Endothelial cell of hepatic sinusoid (primary cell): ENCODE measurements at regions not wholly inside any gene's neighbourhood (a gene's known extent, or its start where the extent isn't known, plus 50 kb on each side); places are given as distances from the start of the nearest gene placed in this dataset.

Source experiments
- in situ Hi-C: cut with HindIII; loops from 2 replicates; pipeline ENCODE4 v1.10.0; 2017; ENCODE audit warnings: low sequenced_read_pairs

DNA sequence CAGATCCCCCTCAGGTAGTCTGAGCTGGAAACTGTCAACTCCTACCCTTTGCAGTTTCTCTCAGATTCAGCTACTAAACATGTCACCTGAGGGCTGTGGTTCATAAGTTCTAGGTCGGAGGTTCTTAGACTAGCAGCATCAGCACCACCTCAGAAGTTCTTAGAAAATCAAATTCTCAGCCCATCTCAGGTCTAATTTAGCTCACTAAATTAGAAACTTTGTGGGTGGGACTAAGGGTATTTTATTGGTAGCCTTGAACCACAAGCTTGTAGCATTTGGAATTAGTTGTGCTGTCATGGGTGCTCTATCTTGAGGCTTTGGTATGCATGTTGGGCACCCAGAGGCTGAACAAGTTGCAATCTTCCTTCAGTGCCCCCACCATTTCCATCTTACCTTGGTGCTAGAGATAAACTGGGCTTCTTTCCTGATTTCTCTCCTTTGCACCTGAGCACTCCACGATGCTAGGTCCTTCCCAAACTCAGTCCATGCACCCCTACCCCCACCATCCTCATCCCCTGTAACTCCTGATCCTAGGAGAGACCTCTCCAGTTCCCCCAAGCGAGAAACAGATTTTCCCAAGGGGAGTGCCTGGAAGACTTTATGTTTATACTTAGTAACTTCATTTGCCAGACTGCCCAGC lies 54.2 kb downstream of the S1PR1 start:
- in situ Hi-C loops: no loop called here

DNA sequence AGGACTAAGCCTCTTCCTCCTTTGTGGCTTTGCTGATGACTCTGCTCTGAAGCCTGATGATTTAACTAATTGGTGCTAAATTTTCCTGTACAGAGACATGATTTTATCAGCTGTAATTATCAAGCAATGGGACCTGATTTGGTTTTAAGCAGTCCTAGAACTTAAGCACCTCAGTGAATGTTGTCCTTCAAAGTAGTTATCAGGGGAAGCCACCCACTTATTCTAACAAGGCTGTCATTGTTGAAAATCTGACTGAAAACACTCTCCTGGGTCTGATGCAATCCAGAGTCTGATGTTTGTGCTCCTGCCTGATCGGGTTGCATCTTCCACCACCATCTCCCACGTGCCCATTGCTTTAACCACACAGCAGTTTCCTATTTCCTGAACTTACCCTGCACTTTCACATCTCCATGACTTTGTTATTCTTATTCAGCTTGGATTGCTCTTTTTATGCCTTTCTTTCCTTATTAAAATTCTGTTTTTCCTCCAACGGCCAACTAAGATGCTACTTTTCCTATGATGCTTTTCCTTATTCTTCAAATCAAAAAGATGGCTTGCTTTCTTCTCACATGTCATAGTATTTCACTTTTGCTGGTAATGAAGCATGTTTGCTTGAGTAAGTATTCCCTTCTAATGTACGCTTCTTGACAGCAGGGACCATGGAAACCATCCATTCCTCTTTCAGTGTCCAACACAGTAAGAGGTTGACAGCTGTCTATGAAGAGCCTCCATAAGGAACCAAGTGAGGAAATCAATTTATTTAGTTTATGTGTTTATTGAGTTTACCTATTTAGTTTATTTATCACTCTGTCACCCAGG lies 55.0 kb downstream of the S1PR1 start:
- in situ Hi-C loops: no loop called here

DNA sequence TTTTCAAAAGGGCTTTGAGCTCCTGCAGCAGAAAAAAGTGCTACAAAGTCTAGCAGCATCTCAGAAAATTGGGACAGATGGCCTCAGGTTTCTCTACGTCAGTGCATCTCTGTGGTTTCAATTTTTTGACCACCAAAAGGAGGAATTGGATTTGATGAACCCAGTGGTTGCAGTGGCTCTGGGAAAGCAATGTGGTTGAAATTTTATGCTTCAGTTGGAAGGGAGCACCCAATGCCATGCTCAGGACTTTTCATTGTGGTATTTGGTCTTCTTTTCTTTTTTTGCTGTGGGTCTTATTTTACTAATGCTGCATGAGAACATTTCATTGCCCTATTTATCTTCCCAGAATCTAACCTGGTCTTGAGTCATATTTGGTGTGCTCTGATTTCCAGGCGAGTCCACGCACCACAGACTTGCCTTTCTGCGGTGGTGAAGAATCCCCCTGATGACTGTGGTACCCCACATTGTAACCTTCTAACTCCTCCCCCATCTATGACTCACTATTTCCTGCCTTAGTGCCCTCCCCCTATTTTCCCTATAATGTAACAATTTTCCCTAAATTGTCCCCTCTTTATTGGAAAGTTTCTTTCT lies 56.7 kb downstream of the S1PR1 start:
- in situ Hi-C loops: no loop called here

DNA sequence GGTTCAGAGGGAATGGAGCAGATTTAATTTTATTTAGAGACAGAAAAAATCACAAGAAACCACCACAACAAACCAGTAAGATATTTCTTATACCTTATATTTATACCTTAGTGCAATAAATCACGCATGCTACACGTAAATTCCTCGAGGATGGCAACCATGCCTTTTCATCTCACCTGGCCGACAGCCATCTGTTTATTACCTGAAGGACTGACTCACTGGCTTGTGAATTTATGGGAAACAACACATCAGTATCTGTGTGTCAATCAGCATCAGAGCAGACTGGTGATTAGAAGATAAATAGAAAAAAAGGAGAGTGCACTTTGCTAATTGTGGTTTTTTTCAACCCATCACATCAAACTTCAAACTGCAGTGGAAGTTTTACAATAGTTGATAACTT lies 58.4 kb downstream of the S1PR1 start:
- in situ Hi-C loops: no loop called here

DNA sequence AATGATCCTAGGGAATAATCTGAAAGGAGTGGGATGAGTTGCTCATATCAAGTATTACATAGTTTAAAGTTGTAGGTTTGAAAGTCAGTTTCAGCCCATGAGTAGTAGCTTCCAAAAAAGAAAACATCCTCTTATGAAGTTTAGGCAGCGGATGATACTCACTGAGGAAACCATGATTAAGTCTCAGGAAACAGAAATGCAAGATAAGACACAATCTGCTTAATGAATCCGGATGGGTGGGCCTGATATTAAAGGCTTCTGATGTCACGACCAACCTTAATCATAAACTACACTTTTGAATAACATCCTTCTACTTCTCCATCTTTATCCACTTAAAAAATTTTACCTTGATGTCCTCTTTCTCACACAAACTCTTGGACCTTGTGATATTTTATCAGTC lies 61.8 kb downstream of the S1PR1 start:
- in situ Hi-C loops: no loop called here

DNA sequence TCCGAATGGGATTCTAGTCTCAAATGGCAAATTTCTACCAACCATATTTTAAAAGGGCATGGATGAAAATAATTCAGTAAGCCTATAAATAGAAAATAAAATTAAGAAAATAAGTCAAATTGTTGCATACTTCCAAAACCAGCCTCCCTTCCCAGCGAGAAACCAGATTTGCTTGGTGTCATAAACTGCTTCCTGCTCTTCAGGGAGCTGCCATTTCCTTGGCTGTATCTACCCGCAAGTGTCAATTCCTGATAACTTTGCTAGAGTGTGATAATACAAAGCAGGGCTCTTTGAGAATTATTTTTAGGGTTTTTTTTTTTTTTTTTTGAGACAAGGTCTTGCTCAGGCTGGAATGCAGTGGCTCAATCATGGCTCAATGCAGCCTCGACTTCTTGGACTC lies 62.3 kb downstream of the S1PR1 start:
- in situ Hi-C loops: no loop called here

DNA sequence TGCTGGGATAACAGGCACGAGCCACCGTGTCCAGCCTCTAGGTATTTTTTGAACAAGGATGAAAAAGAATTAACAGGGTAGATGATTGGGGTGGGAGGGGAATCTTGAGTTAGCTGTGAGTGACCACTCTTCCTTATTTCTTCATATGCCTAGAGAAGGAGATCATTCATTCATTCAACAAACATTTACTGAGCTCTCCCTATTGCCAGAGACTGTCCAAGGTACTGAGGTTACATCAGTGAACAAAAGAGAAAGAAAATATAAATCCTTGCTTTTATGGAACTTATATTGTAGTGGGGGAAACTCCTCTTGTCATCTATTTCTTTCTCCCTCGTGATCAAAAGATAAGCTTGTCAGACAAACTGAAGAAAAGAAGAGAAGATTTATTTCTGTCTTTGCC lies 62.9 kb downstream of the S1PR1 start:
- in situ Hi-C loops: loop anchor here (5.0 kb wide), 2 partner anchors 52 to 68 kb away; no protein-coding TSS in a partner anchor

DNA sequence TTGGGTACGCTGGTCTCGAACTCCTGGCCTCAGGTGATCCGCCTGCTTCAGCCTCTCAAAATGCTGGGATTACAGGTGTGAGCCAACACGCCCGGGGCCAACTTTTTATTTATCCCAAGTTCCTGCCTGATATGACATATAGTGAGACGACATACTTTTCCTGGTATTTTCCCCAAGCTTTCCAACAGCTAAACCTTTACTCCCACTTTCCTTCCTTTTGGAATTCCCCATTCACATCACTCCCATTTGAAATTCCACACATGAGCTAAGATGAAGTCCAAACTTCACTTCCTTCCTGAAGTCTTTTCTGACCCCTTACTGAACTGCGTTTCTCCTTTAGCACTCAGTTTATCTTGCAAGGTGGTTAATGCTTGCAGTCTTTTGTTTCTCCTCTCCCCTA lies 64.1 kb downstream of the S1PR1 start:
- in situ Hi-C loops: loop anchor here (5.0 kb wide), 2 partner anchors 54 to 66 kb away; no protein-coding TSS in a partner anchor

DNA sequence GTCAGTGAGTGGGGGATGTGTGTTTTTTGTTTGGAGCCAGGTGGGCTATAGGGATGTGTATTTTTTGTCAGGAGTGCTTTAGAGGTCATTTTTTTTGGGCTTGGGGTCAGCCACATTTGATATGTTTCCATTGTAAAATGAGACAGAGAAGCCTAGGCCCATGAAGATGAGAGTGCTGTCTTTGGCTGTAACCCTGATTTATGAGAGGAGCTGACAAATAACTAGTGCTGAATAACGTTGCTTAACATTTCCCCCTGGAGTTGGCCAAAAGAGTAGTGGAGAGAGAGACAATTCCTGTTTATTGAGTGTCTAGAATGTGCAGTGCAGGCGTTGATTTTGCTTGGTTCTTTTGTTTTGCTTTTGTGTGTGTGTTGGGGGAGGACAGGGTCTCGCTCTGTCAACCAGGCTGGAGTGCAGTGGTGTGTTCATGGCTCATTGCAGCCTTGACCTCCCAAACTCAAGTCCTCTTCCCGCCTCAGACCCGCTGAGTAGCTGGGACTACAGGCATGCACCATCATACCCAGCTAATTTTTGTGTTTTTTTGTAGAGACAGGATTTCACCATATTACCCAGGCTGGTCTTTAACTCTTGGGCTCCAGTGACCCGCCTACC lies 64.7 kb downstream of the S1PR1 start:
- in situ Hi-C loops: loop anchor here (5.0 kb wide), 2 partner anchors 54 to 66 kb away; no protein-coding TSS in a partner anchor

DNA sequence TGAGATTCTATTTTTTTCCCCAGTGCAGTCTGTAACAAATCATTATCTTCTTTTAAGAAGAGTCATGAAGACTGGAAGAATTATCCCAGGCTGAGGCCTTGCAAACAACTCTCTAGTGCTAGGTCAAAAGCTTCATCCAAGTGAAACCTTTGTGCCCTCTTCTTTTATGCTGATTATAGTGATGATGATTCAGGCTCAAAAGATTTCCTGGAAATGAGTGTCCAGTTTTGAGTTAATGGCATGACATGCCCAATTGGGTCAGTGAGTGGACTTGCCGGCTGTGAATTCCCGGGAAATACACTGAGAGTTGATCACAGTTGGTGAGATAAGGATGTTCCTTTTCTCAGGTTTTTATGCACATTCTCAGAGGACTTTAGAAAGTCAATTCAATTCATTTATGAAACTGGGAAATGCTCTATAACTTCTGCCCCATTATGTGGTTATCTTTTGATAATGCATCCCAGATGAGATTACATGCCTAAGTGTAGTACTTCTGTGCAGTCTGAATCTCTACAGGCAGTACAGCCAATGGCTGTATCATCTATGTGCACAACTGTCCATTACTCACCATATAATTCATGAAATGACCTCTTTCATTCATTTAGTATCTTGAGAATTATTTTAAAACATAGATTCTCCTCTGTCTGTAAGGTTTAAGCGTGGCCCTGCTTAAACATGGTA lies 66.2 kb downstream of the S1PR1 start:
- in situ Hi-C loops: loop anchor here (5.0 kb wide), 2 partner anchors 56 to 64 kb away; no protein-coding TSS in a partner anchor

DNA sequence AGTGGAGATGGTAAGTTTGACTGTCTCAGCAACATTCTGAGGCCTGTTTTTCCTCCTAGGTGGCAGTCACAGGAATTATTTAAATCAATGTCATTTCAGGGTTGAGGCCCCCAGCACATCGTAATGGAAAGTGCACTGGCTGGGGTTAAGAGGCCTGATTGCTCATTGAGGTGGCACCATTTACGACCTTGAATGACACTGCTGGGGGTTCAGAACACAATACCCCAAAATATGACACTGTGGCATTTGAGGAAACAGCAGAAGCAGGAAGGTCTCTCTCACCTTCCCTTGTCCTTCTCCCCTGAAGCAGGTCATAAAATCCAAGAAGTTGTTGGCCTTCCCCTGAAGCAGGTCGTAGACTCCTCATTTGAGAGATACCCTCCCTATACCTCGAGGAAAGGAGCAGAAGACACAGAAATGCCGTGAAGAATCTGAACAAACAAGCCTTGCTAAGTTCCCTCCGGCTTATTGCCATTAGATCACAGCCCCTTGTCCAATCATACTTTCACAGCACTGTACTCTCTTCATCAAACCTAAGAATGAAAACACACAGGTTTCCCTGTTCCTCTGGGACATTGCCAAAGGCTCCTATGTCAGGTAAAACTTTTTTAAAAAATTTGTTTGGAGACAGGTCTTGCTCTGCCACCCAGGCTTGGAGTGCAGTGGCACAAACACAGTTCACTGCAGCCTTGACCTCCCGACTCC lies 71.3 kb downstream of the S1PR1 start:
- in situ Hi-C loops: no loop called here

DNA sequence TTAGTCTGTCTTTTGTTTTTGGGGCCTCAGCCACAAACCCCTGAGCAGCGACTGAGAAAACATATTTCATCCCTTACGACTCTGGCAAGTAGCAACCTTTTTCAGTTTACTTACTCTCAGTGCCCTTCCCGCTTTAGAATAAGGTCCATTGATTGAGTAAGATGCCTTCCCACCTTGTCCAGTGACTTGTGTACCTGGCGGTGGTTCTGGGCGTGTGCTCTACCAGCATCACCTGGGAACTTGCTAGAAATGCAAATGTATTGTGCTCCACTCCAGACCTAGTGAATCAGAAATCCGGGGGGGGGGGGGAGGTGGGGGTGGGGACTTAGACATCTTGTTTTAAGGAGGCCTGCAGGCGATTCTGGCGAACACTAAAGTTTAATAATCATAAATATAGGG lies 72.1 kb downstream of the S1PR1 start:
- in situ Hi-C loops: no loop called here

DNA sequence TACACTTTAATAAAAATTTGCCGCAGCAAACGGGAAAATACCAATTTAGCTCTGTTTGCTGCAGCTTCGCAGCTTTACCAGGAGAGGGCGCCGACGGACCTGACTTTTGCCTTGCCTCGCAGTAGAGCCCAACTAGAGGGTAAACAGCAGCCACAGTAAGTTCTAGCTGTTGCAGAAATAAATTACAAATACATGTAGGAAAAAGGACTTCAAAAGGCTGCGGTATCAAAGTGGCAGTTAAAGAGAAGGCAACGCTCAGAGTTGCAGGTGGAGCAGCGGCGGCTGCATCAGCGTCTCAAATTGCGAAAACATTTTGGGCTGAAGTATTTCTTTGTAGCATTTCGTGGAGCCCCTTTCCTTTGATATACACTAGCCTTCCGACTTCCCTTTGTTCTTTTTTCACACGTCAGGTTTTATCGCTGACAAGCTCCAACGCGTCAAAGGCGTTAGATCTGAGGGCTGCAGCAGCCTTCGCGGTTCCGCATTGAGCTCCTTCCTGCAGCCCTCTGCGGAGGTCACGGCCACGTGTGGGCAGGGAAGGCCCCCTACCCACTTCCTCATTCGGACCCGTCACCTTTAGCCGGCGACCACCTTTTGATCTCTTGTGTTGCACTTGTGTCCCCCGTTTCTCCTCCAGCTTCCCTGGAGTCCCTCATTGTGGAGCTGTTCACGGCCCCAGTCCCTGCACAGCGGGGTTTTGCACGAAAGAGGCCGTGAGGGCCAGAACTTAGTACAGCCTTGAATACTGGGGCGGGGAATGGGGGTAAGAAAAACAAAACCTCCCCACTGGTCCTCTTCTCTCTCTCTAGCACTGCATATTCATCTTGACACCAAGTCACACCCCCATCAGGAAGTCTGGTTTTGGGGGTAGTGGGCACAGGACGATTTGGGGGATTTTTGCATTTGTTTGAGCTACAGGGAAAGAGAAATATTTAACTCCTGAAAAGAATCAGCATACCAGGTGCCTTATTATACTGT lies 72.8 kb downstream of the S1PR1 start:
- in situ Hi-C loops: no loop called here

DNA sequence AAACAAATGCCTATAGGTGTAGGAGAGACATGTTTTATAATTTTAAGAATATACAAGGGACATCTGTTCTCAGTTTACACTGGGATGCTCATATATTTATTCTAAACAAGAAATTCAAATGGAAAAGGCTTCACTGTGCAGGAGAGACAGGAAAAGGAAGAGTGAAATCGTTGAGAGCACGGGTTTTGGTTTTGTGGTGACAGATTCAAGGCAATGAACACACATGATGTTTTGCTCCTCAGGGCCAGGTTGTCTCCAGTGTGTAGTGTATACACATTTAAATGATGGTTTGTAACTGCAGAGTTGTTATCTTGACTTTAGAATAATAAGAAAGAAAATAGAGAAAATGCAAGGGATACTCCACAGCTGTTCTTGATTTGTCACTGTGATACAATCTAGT lies 73.7 kb downstream of the S1PR1 start:
- in situ Hi-C loops: no loop called here

DNA sequence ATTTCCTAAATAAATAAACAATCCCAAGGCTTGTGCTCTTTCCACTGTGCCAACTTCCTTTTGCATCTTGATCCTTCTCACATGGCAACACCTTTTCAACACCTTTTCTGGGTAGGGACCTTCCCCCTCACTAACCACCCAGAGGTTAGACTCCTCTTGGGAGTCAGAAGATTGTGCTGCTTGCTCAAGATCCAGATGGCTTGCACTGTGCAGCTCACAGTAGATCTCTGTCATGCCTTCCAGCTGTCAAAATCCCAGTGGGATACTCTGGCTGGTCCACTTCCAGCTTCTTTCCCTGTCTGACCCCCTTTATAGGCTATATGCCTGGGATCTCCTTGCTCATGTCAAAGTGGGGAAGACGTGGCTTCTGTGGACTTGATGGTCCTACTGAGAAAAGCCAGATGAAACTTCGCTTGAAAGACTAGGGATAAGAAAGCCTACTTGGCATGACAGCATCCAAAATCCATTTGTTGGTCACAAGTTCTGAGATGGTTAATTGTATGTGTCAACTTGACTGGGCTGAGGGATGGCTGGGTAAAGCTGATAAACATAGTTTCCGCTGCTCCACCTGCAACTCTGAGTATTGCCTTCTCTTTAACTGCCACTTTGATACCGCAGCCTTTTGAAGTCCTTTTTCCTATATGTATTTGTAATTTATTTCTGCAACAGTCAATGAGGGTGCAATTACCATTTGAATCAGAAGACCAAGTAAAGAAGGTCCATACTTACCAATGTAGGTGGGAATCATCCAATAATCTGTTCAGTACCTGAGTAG lies 74.5 kb downstream of the S1PR1 start:
- in situ Hi-C loops: no loop called here

DNA sequence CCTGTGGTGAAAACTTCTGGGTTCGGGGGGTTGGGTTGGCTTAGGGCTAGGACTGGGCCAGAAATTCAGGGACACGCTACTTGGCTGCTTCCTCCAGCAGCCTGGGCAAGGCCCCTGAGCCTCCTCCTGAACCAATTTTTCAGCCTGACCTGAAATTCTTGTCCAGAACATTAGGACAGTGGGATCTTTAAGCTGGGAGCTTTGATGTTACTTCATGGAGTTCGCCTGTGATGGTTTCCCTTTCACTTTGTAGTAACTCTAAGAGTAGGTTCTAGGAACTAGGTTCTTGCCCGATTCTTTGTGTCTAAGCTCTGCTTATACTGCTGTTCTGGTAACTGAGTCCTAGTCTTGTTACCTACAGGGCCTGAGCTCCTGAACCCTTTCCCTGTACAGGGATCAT lies 75.3 kb downstream of the S1PR1 start:
- in situ Hi-C loops: no loop called here

DNA sequence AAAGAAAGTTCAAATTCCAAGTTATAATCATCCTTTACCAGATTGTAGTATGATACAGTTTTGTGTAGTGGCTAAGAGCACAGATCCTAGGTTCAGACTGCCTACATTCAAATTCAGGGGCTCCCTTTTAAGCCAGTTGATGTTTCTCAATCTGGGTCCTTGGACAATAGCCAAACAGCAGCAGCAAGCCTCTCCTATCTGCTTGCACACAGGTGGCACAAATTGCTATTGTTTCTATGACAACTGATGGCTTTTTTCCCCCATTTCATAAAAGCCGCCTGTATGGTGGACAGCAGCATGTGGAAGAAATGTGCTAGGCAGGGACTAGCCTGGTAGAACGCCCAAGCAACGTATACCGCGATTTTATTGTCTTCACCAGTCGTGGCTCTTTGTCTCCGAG lies 76.5 kb downstream of the S1PR1 start:
- in situ Hi-C loops: no loop called here

DNA sequence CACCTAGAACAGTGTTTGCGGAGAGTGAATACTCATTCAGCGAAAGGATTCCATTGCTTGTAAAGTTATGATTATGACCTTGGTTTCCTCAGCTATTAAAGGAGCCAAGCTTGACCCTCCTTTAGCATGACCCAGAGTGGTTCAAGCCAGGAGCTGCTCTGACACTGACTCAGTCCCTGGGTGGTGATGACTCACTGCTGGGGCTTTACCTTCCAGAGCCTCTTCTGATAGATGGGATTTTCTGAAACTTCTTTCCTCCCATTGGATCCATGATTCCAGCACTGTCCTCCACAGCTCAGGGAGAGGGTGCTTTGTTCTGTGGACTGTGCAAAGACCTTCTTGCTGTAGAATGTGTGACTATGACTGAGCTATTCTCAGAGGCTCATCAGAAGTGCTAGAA lies 77.4 kb downstream of the S1PR1 start:
- in situ Hi-C loops: no loop called here
